Endothelial cell of umbilical vein (primary cell): ENCODE measurements at regions not wholly inside any gene's neighbourhood (a gene's known extent, or its start where the extent isn't known, plus 50 kb on each side); places are given as distances from the start of the nearest gene placed in this dataset.

Experiments used
- GATA2 ChIP-seq: IDR thresholded peaks from 2 replicates; pipeline ENCODE4 v1.7.0; 2011; ENCODE audit warnings: low read depth, mild to moderate bottlenecking, moderate library complexity, mixed read lengths, low read length; ENCODE audit not compliant: insufficient read length, insufficient read depth
- POLR2A ChIP-seq: IDR thresholded peaks from 2 replicates; pipeline ENCODE4 v1.6.1; 2012; ENCODE audit warnings: low read depth, mild to moderate bottlenecking, control low read depth, low read length
- POLR2AphosphoS5 ChIP-seq: IDR thresholded peaks from 2 replicates; pipeline ENCODE4 v1.6.1; 2012; ENCODE audit warnings: low read depth, mild to moderate bottlenecking, control low read depth, low read length, moderate library complexity; ENCODE audit not compliant: insufficient read depth
- TF ChIP-seq, protein P1 (sequence below), 2 donors: IDR thresholded peaks; 1 replicate in 1 of 2; 2 replicates in 1 of 2; pipeline ENCODE4 v1.5.1; 2011; ENCODE audit warnings: low read length in 2 of 2, mild to moderate bottlenecking in 2 of 2, moderate library complexity in 2 of 2, control low read depth in 1 of 2, inconsistent platforms in 1 of 2, low read depth in 1 of 2; ENCODE audit not compliant: insufficient read depth in 1 of 2; ENCODE audit errors: extremely low read depth in 1 of 2

DNA sequence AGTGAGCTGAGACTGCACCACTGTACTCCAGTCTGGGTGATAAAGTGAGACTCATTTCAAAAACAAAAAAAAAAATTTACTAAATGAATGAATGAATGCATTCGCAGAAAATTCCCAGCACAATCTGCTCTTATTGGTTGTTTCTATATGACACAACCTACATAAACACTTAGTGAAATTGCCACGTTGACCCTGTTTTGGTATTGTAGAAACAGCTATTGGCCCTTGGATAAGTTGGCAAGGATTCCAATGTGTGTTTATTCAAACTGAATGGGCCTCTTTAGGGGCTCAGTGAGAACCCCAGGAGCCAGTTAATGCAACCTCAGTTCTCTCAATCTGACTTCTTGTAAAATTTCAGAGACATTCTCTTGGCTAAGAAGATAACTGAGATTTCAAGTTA lies 66.0 kb downstream of the HHEX start:
- TF ChIP-seq, protein P1, sequence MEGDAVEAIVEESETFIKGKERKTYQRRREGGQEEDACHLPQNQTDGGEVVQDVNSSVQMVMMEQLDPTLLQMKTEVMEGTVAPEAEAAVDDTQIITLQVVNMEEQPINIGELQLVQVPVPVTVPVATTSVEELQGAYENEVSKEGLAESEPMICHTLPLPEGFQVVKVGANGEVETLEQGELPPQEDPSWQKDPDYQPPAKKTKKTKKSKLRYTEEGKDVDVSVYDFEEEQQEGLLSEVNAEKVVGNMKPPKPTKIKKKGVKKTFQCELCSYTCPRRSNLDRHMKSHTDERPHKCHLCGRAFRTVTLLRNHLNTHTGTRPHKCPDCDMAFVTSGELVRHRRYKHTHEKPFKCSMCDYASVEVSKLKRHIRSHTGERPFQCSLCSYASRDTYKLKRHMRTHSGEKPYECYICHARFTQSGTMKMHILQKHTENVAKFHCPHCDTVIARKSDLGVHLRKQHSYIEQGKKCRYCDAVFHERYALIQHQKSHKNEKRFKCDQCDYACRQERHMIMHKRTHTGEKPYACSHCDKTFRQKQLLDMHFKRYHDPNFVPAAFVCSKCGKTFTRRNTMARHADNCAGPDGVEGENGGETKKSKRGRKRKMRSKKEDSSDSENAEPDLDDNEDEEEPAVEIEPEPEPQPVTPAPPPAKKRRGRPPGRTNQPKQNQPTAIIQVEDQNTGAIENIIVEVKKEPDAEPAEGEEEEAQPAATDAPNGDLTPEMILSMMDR (IDR thresholded peaks at IDR 0.05; ENCODE audit: extremely low read depth in 1 of 2, insufficient read depth in 1 of 2, low read depth in 1 of 2, low read length in 2 of 2) = no peak
- no peak for TF ChIP-seq POLR2AphosphoS5
- no peak for TF ChIP-seq POLR2A
- no peak for TF ChIP-seq GATA2
